HCT116 (cell line): ENCODE measurements at regions not wholly inside any gene's neighbourhood (a gene's known extent, or its start where the extent isn't known, plus 50 kb on each side); places are given as distances from the start of the nearest gene placed in this dataset.

Experiments used
- ATAC-seq: fragments of 200-7000 bp; cut with Tn5 transposase; 2 replicates; pipeline ENCODE4 v1.9.1; 2020; ENCODE audit warnings: mild to moderate bottlenecking, moderate library complexity
- BruUV-seq: library from RNA; stranded (reverse); fragments of 400-500 nt; replicated peaks from 2 replicates; lab custom pipeline; 2021; lab: Mats Ljungman, UMichigan
- CTCF ChIA-PET: fragments of 300-600 bp; sonication (Branson Sonifier 250); formaldehyde crosslinking; loops from one replicate; lab custom pipeline; 2021; ENCODE audit warnings: antibody characterized with exemption; lab: Charles Lee
- POLR2A ChIA-PET: fragments of 300-600, 350-600 bp; sonication (Branson Sonifier 250); formaldehyde crosslinking; loops from one replicate; lab custom pipeline; 2021; ENCODE audit warnings: antibody characterized with exemption; lab: Charles Lee
- RAD21 ChIA-PET, 2 experiments: fragments of 300-600 bp; sonication (Branson Sonifier 250); formaldehyde crosslinking; loops; one replicate each; lab custom pipeline; 2023; ENCODE audit warnings: low total read pairs in 2 of 2; ENCODE audit not compliant: uncharacterized antibody in 2 of 2, unreplicated experiment in 2 of 2, low non-redundant PET in 1 of 2; lab: Charles Lee
- DNase-seq: peaks from one replicate; pipeline ENCODE4 v3.0.0-alpha.2; 2010; ENCODE audit warnings: low read depth, low spot score
- H2AFZ ChIP-seq: fragments of 200-600 bp; shearing (Covaris generic), sonication (generic); 2 replicates; pipeline ENCODE4 v1.6.1; 2017; ENCODE audit warnings: low read depth, mixed run types, mixed read lengths, antibody characterized with exemption, low read length; ENCODE audit not compliant: poor library complexity, severe bottlenecking
- H3K27ac ChIP-seq: 2 replicates; pipeline ENCODE4 v1.5.1; 2012; ENCODE audit warnings: low read depth, low read length
- H3K27me3 ChIP-seq: fragments of 200-600 bp; sonication (generic); 2 replicates; pipeline ENCODE4 v1.6.1; 2016; ENCODE audit warnings: mixed run types, low read length, mixed read lengths; ENCODE audit not compliant: insufficient read depth
- H3K36me3 ChIP-seq, 2 experiments: fragments of 200-500 bp in 1 of 2; fragments of 200-600 bp in 1 of 2; sonication (Bioruptor generic) in 1 of 2; sonication (generic) in 1 of 2; 2 replicates each; pipeline versions ENCODE4 v1.5.1 to v1.6.1; 2014 to 2016; ENCODE audit warnings: low read length in 2 of 2, inconsistent platforms in 1 of 2, mixed read lengths in 1 of 2, mixed run types in 1 of 2; ENCODE audit not compliant: insufficient read depth in 2 of 2, control insufficient read depth in 1 of 2
- H3K4me1 ChIP-seq, 2 experiments: fragments of 200-600 bp in 1 of 2; sonication (generic) in 1 of 2; 2 replicates each; pipeline versions ENCODE4 v1.5.1 to v1.6.1; 2012 to 2017; ENCODE audit warnings: low read length in 2 of 2, inconsistent platforms in 1 of 2, mild to moderate bottlenecking in 1 of 2, mixed read lengths in 1 of 2, mixed run types in 1 of 2, moderate library complexity in 1 of 2; ENCODE audit not compliant: insufficient read depth in 2 of 2, control insufficient read depth in 1 of 2
- H3K4me2 ChIP-seq: fragments of 200-600 bp; sonication (generic); 2 replicates; pipeline ENCODE4 v1.6.1; 2017; ENCODE audit warnings: mixed run types, low read length, mixed read lengths
- H3K4me3 ChIP-seq, 2 experiments: fragments of 200-600 bp in 1 of 2; sonication (generic) in 1 of 2; replicated peaks in 1 of 2; 2 replicates each; pipeline ENCODE4 v1.5.1; 2011 to 2016; ENCODE audit warnings: low read length in 2 of 2, control low read depth in 1 of 2, low read depth in 1 of 2, mild to moderate bottlenecking in 1 of 2, mixed read lengths in 1 of 2, mixed run types in 1 of 2
- H3K79me2 ChIP-seq: fragments of 200-600 bp; sonication (generic); 2 replicates; pipeline ENCODE4 v1.6.1; 2017; ENCODE audit warnings: mild to moderate bottlenecking, mixed run types, low read length, moderate library complexity, mixed read lengths; ENCODE audit not compliant: insufficient read depth
- H3K9ac ChIP-seq: fragments of 200-600 bp; sonication (generic); 2 replicates; pipeline ENCODE4 v1.6.1; 2016; ENCODE audit warnings: low read length, mixed read lengths
- H3K9me2 ChIP-seq: fragments of 200-600 bp; sonication (generic), shearing (Covaris generic); 2 replicates; pipeline ENCODE4 v1.6.1; 2017; ENCODE audit warnings: mixed run types, mild to moderate bottlenecking, moderate library complexity; ENCODE audit not compliant: insufficient read depth
- H3K9me3 ChIP-seq, 2 experiments: fragments of 200-500 bp in 1 of 2; fragments of 200-600 bp in 1 of 2; sonication (Bioruptor generic) in 1 of 2; sonication (generic) in 1 of 2; 2 replicates each; pipeline ENCODE4 v1.6.1; 2014 to 2017; ENCODE audit warnings: low read length in 2 of 2, mixed read lengths in 2 of 2, inconsistent platforms in 1 of 2, low read depth in 1 of 2, mild to moderate bottlenecking in 1 of 2, mixed run types in 1 of 2, moderate library complexity in 1 of 2; ENCODE audit not compliant: control insufficient read depth in 1 of 2, insufficient read depth in 1 of 2
- H4K20me1 ChIP-seq: fragments of 200-600 bp; sonication (generic), shearing (Covaris generic); 2 replicates; pipeline ENCODE4 v1.6.1; 2017; ENCODE audit warnings: mixed run types, mild to moderate bottlenecking, moderate library complexity; ENCODE audit not compliant: insufficient read depth
- CBX3 ChIP-seq: IDR thresholded peaks from 2 replicates; pipeline ENCODE4 v1.6.1; 2012; ENCODE audit warnings: low read depth
- CEBPB ChIP-seq: IDR thresholded peaks from 2 replicates; pipeline ENCODE4 v1.6.1; 2012; ENCODE audit warnings: low read depth
- EZH2 ChIP-seq: fragments of 200-600 bp; sonication (generic); IDR thresholded peaks from 2 replicates; pipeline ENCODE4 v1.6.1; 2017; ENCODE audit warnings: antibody characterized with exemption, mixed run types
- EZH2phosphoT487 ChIP-seq: fragments of 200-600 bp; IDR thresholded peaks from 2 replicates; pipeline ENCODE4 v1.6.1; 2018; ENCODE audit warnings: antibody characterized with exemption, borderline replicate concordance
- POLR2A ChIP-seq: IDR thresholded peaks from 2 replicates; pipeline ENCODE4 v1.7.0; 2011; ENCODE audit warnings: borderline replicate concordance; ENCODE audit not compliant: insufficient read depth, insufficient read length; ENCODE audit errors: extremely low read depth
- RAD21 ChIP-seq: IDR thresholded peaks from 2 replicates; pipeline ENCODE4 v1.6.1; 2012; ENCODE audit warnings: low read depth, mild to moderate bottlenecking
- SP1 ChIP-seq: IDR thresholded peaks from 2 replicates; pipeline ENCODE4 v1.6.1; 2012; ENCODE audit warnings: low read depth
- SRF ChIP-seq: IDR thresholded peaks from 2 replicates; pipeline ENCODE4 v1.6.1; 2012; ENCODE audit warnings: low read depth
- TCF7L2 ChIP-seq: IDR thresholded peaks from 2 replicates; pipeline ENCODE4 v1.7.0; 2011; ENCODE audit warnings: borderline replicate concordance, inconsistent platforms; ENCODE audit not compliant: insufficient read depth, insufficient read length; ENCODE audit errors: extremely low read depth
- YY1 ChIP-seq: IDR thresholded peaks from 2 replicates; pipeline ENCODE4 v1.6.1; 2011; ENCODE audit warnings: low read length, low read depth, moderate library complexity, mild to moderate bottlenecking; ENCODE audit not compliant: insufficient replicate concordance; ENCODE audit errors: extremely low read depth
- intact Hi-C: fragments of 100-400 bp; cut with micrococcal nuclease; formaldehyde crosslinking; loops from 2 replicates; pipeline ENCODE4 v1.10.0; 2022
- TF ChIP-seq, protein P1 (sequence below): IDR thresholded peaks from 2 replicates; pipeline ENCODE4 v1.6.1; 2012
- TF ChIP-seq, protein P2 (sequence below): IDR thresholded peaks from 2 replicates; pipeline ENCODE4 v1.6.1; 2012

DNA sequence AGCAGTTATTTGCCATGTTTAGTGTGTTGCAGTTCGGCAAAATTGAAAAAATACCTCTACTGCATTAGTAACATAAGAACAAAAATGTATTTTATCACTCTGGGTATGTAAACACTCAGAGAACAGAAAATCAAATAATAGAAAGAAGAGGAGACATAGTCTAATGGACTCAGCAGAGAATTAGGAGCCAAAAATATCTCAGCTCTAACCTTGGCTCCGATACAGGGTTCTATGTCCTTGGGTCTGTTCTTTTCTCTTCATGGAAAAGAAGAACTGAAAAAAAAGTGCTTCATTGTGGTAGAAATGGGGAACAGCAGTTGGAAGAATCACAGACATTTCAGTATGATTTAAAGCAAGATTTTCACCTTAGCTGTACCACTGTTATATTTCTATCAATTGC, 240.5 kb upstream of the CXXC4 start:
- BruUV-seq = no TSS peak
- Histone ChIP-seq H3K4me2 (no peak overlapping the region), H3K9ac (no peak overlapping the region), H3K27me3 (no peaks in the 10 kb centered on the region), H3K36me3 (no peaks in the 10 kb centered on the region), H3K9me2 (no peaks in the 10 kb centered on the region; the same call in 1 of the 2 replicates), H3K79me2 (no peaks in the 10 kb centered on the region), H3K27ac (no peak overlapping the region), H3K4me1 (no peaks in the 10 kb centered on the region), H2AFZ (no peak overlapping the region), H3K4me3 (no peak overlapping the region), H3K9me3 (no peaks in the 10 kb centered on the region), H4K20me1 (no peaks in the 10 kb centered on the region)
- ChIA-PET RAD21 (no interaction called here), CTCF (no interaction called here), POLR2A (no interaction called here)
- intact Hi-C loops = no loop called here
- TF ChIP-seq CBX3 = no peak
- no peak for TF ChIP-seq CEBPB
- no peak for TF ChIP-seq SRF
- ATAC-seq = no peak
- no peak for DNase-seq

DNA sequence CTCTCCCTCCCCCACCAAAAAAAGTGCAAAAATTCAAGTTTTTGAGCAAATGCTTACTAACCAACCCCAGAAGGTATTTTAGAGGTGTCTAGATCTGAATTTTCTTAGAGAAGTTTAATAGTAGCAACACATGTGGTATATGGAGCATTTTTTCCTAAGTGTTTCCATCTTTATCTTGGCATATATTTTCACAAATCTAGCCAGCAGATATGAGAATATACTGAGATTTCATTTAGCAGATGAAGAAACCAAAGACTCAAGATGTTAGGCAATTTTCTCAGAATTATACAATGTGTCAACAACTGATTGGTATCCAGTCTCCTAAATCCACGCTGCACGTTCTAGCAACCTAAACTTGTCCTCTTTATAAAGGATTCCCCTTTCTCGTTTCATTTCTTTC, 245.5 kb upstream of the CXXC4 start:
- Histone ChIP-seq H3K4me1 (no peaks in the 10 kb centered on the region), H3K4me2 (no peak overlapping the region), H4K20me1 (no peaks in the 10 kb centered on the region), H3K27me3 (no peaks in the 10 kb centered on the region), H3K9me3 (no peaks in the 10 kb centered on the region), H3K9me2 (no peaks in the 10 kb centered on the region), H3K36me3 (no peaks in the 10 kb centered on the region), H3K79me2 (no peaks in the 10 kb centered on the region), H3K27ac (no peak overlapping the region), H3K9ac (no peak overlapping the region), H3K4me3 (no peak overlapping the region), H2AFZ (no peak overlapping the region)
- BruUV-seq = no TSS peak
- ChIA-PET POLR2A (no interaction called here), RAD21 (no interaction called here), CTCF (no interaction called here)
- DNase-seq (no peak), ATAC-seq (no peak)
- TF ChIP-seq, protein P1, sequence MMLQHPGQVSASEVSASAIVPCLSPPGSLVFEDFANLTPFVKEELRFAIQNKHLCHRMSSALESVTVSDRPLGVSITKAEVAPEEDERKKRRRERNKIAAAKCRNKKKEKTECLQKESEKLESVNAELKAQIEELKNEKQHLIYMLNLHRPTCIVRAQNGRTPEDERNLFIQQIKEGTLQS = no peak
- TF ChIP-seq YY1 (no peak), RAD21 (no peak), POLR2A (no peak), EZH2 (no peak), SP1 (no peak), TCF7L2 (no peak), EZH2phosphoT487 (no peak)
- TF ChIP-seq, protein P2, sequence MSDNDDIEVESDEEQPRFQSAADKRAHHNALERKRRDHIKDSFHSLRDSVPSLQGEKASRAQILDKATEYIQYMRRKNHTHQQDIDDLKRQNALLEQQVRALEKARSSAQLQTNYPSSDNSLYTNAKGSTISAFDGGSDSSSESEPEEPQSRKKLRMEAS = no peak
- intact Hi-C loops = no loop called here
